Colon (tissue), 2 donors: ENCODE measurements at regions not wholly inside any gene's neighbourhood (a gene's known extent, or its start where the extent isn't known, plus 50 kb on each side); places are given as distances from the start of the nearest gene placed in this dataset.
"Not testable (repeated sequence)": the region's sequence is repeated elsewhere in the genome, so short reads cannot be mapped to it uniquely, and the experiment has no call there.

ENCODE experiments used
- FAIRE-seq: peaks from 2 replicates; lab custom pipeline; 2012; peaks lifted over from hg19 to GRCh38; lab: Jason Lieb, UNC
- donor health status: control.
- donor health status: control.

GRCh38 chrX:138859421-138859820, 147.9 kb upstream of the FGF13 start:
- no peak for FAIRE-seq

GRCh38 chrX:138858951-138859350, 147.4 kb upstream of the FGF13 start:
- FAIRE-seq, result no peak

GRCh38 chrX:138858438-138858837, 146.9 kb upstream of the FGF13 start:
- no peak for FAIRE-seq

- FAIRE-seq, result no peak
Observed at GRCh38 chrX:138856881-138857604, 145.5 kb upstream of the FGF13 start.

GRCh38 chrX:138853936-138854335, 142.4 kb upstream of the FGF13 start:
- no peak for FAIRE-seq

- no peak for FAIRE-seq
Observed at GRCh38 chrX:138849521-138849920, 138.0 kb upstream of the FGF13 start.

GRCh38 chrX:138847930-138848329, 136.4 kb upstream of the FGF13 start:
- no peak for FAIRE-seq

GRCh38 chrX:138845786-138846185, 134.3 kb upstream of the FGF13 start:
- no peak for FAIRE-seq

GRCh38 chrX:138807400-138807799, 95.9 kb upstream of the FGF13 start:
- not testable (repeated sequence) for FAIRE-seq

GRCh38 chrX:138794246-138794645, 82.7 kb upstream of the FGF13 start:
- FAIRE-seq, result no peak

GRCh38 chrX:138791551-138791950, 80.0 kb upstream of the FGF13 start:
- no peak for FAIRE-seq

- peak; percentile 75 for FAIRE-seq
Observed at GRCh38 chrX:138788771-138789170, 77.3 kb upstream of the FGF13 start.

- FAIRE-seq, result not testable (repeated sequence)
Observed at GRCh38 chrX:138778576-138778909, 67.0 kb upstream of the FGF13 start.

- FAIRE-seq, result not testable (repeated sequence)
Observed at GRCh38 chrX:138777908-138778575, 66.5 kb upstream of the FGF13 start.

- FAIRE-seq, result no peak
Observed at GRCh38 chrX:138777230-138777629, 65.7 kb upstream of the FGF13 start.

- peak; percentile 45 for FAIRE-seq
Observed at GRCh38 chrX:138775517-138775916, 64.0 kb upstream of the FGF13 start.

GRCh38 chrX:138771047-138771446, 59.5 kb upstream of the FGF13 start:
- FAIRE-seq, result no peak

- FAIRE-seq, result peak; percentile 80
Observed at GRCh38 chrX:138769918-138770317, 58.4 kb upstream of the FGF13 start.

- FAIRE-seq, result no peak
Observed at GRCh38 chrX:138765051-138765450, 53.5 kb upstream of the FGF13 start.

- FAIRE-seq, result no peak
Observed at GRCh38 chrX:138763761-138764160, 52.2 kb upstream of the FGF13 start.

GRCh38 chrX:138761380-138761779, 49.9 kb upstream of the FGF13 start:
- no peak for FAIRE-seq
